ENCODE measurements at regions not wholly inside any gene's neighbourhood (a gene's known extent, or its start where the extent isn't known, plus 50 kb on each side); places are given as distances from the start of the nearest gene placed in this dataset.

GRCh38 chr10:84660450-84661159, 332.2 kb downstream of the CCSER2 start:
- dilution Hi-C loops (cut with HindIII; ENCODE audit: low sequenced_read_pairs, unreplicated experiment) (no loop called here), intact Hi-C loops (cut with micrococcal nuclease) (no loop called here), in situ Hi-C loops (cut with MboI; ENCODE audit: low sequenced_read_pairs) (no loop called here)
- no peak overlapping the region for H2BK5ac ChIP-seq (ENCODE audit: low read depth, low read length, poor library complexity, severe bottlenecking)
- no peak overlapping the region for H3K4me2 ChIP-seq (ENCODE audit: low read depth, low read length)
- no peak overlapping the region for H3K4me3 ChIP-seq (ENCODE audit: insufficient read depth, low read depth, low read length)
- no peak overlapping the region for H3K18ac ChIP-seq (ENCODE audit: low read depth, low read length)
- H4K20me1 ChIP-seq (ENCODE audit: insufficient read depth, low read length), result no peaks in the 10 kb centered on the region
- 71% methylated on average over 2 of the region's 9 CpGs; no CpG with 5 or more reads in 1 of the 2 experiments for WGBS, 2 experiments (ENCODE audit: extremely low coverage in 2 of 2, insufficient read length in 1 of 2)
- ChIA-PET POLR2A (ENCODE audit: unreplicated experiment) (no interaction called here), CTCF (no interaction called here)
- H3K27ac ChIP-seq (ENCODE audit: insufficient read depth, low read length), result no peak overlapping the region
- no peak overlapping the region for H2AFZ ChIP-seq (replicated peaks; ENCODE audit: low read length, poor library complexity)
- H2AK9ac ChIP-seq (replicated peaks; ENCODE audit: low read depth, low read length, poor library complexity), result no peak overlapping the region
- H3K79me1 ChIP-seq (ENCODE audit: low read depth in 1 of 2, low read length in 2 of 2), result no peaks in the 10 kb centered on the region
- H3K56ac ChIP-seq (ENCODE audit: extremely low read depth, insufficient read depth, low read length), result no peak overlapping the region
- H4K5ac ChIP-seq (ENCODE audit: low read depth, low read length), result no peak overlapping the region
- DNase-seq, result no peak
- H4K8ac ChIP-seq (ENCODE audit: low read depth in 2 of 2, low read length in 2 of 2), result no peak overlapping the region
- no peak overlapping the region for H3K23ac ChIP-seq (ENCODE audit: low read depth, low read length)
- H2BK20ac ChIP-seq (ENCODE audit: low read depth, low read length), result no peak overlapping the region
- H2BK120ac ChIP-seq (ENCODE audit: low read depth, low read length), result no peak overlapping the region
- peaks cover 11% of the 10 kb centered on the region; the same call in 1 of the 2 replicates for H3K9me3 ChIP-seq (ENCODE audit: control insufficient read depth, insufficient read depth, low read length)
- TF ChIP-seq MAFK (IDR thresholded peaks at IDR 0.05; ENCODE audit: low read depth, low read length) (no peak), MAZ (IDR thresholded peaks at IDR 0.05; ENCODE audit: borderline replicate concordance, low read depth, low read length) (no peak), ELK1 (IDR thresholded peaks at IDR 0.05; ENCODE audit: borderline replicate concordance, low read depth, low read length) (no peak), USF2 (IDR thresholded peaks at IDR 0.05; ENCODE audit: low read depth, low read length) (no peak)
- no peak overlapping the region for H3K9ac ChIP-seq (ENCODE audit: low read depth, low read length)
- no peaks in the 10 kb centered on the region for H3K27me3 ChIP-seq (ENCODE audit: control insufficient read depth, insufficient read depth, low read length)
- H3K4me1 ChIP-seq (ENCODE audit: control insufficient read depth, insufficient read depth, low read length), result no peaks in the 10 kb centered on the region
- no peaks in the 10 kb centered on the region for H3K9me1 ChIP-seq (ENCODE audit: insufficient read depth, low read length)
- no peaks in the 10 kb centered on the region for H3K36me3 ChIP-seq (ENCODE audit: control insufficient read depth, insufficient read depth, low read length)
- no peak overlapping the region for H2BK15ac ChIP-seq (ENCODE audit: low read depth, low read length)
- H3K4ac ChIP-seq (ENCODE audit: low read depth, low read length), result no peak overlapping the region
- no peak overlapping the region for H4K91ac ChIP-seq (ENCODE audit: insufficient read depth, low read depth, low read length)
- H3K14ac ChIP-seq (replicated peaks; ENCODE audit: low read depth, low read length), result no peak overlapping the region
- no TSS peak for BruUV-seq (replicated peaks)
- no peak for ATAC-seq (ENCODE audit: low read depth)
- H2AK5ac ChIP-seq (ENCODE audit: low read depth, low read length), result no peak overlapping the region
